Left lung (tissue), 4 donors: ENCODE measurements at regions not wholly inside any gene's neighbourhood (a gene's known extent, or its start where the extent isn't known, plus 50 kb on each side); places are given as distances from the start of the nearest gene placed in this dataset.
A peak's percentile ranks its signal among the peaks of the same experiment; 100 is the strongest.

ENCODE experiments used
- ATAC-seq: fragments of 200-7000 bp; cut with Tn5 transposase; one replicate; pipeline ENCODE4 v1.9.1; 2020; ENCODE audit warnings: moderate library complexity
- DNase-seq, 4 donors: peaks; one replicate each; pipeline ENCODE4 v3.0.0-alpha.2; 2013 to 2020
- H3K27ac ChIP-seq, 2 donors: fragments of 200-600 bp; sonication (generic) in 1 of 2; one replicate each; pipeline versions ENCODE4 v1.5.0 to v1.8.0; 2020 to 2021
- H3K27me3 ChIP-seq, 2 donors: fragments of 200-600 bp; sonication (generic) in 1 of 2; one replicate each; pipeline versions ENCODE4 v1.5.0 to v1.8.0; 2020 to 2021
- H3K36me3 ChIP-seq, 2 donors: fragments of 200-600 bp; sonication (generic) in 1 of 2; one replicate each; pipeline versions ENCODE4 v1.5.0 to v1.8.0; 2020 to 2021
- H3K4me1 ChIP-seq, 2 donors: fragments of 200-600 bp; one replicate each; pipeline ENCODE4 v1.8.0; 2021
- H3K4me3 ChIP-seq, 2 donors: fragments of 200-600 bp; sonication (generic) in 1 of 2; one replicate each; pipeline versions ENCODE4 v1.5.0 to v1.8.0; 2020 to 2021; ENCODE audit warnings: mild to moderate bottlenecking in 1 of 2
- H3K9me3 ChIP-seq, 2 donors: fragments of 200-600 bp; sonication (generic) in 1 of 2; one replicate each; pipeline versions ENCODE4 v1.5.0 to v1.8.0; 2020 to 2021
- CTCF ChIP-seq, 2 donors: fragments of 200-600 bp; sonication (generic) in 1 of 2; IDR thresholded peaks; one replicate each; pipeline versions ENCODE4 v1.5.0 to v1.8.0; 2021; ENCODE audit warnings: antibody characterized with exemption in 2 of 2
- intact Hi-C, 2 donors: fragments of 100-400 bp; cut with DNase I; formaldehyde crosslinking; loops; one replicate each; pipeline versions ENCODE4 v1.11.2 to v1.14.2; 2022
- donor health status: DM: no; HTN: yes; CAD: no.
- donor health status: DM: no; HTN: no; CAD: no.

GRCh38 chrX:104316739-104317138 is 62.0 kb upstream of the ESX1 start:
- Histone ChIP-seq H3K4me3 (no peak overlapping the region), H3K4me1 (no peaks in the 10 kb centered on the region), H3K27ac (no peak overlapping the region), H3K27me3 (peaks cover 0 to 5% of the 10 kb centered on the region in 2 donors), H3K36me3 (no peaks in the 10 kb centered on the region), H3K9me3 (no peaks in the 10 kb centered on the region)
- DNase-seq (no peak), ATAC-seq (no peak)
- TF ChIP-seq CTCF (IDR thresholded peaks at IDR 0.05), result no peak
- intact Hi-C loops, result no loop called here

DNA sequence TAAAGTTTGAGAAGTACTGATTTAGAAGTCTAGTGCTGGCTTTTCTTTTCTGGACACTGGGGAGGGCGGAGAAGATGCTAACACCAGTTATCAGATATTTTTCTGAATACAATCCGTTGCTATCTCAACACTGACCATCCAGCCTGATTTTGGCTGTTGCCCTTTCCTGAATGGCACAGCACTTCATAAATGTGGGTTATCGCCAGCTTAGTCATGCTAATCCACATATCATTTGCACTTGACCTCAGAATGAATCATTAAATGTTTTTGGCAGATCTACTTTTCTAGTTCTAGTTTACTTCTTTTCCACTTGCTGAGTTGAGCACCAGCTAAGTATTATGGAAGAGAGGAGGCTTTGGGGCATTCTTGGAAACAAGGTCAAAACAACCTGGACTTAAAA is 60.8 kb upstream of the ESX1 start:
- H3K27me3 ChIP-seq, result no peaks in the 10 kb centered on the region
- TF ChIP-seq CTCF (IDR thresholded peaks at IDR 0.05), result no peak
- no peak overlapping the region for H3K4me3 ChIP-seq
- intact Hi-C loops, result no loop called here
- no peaks in the 10 kb centered on the region for H3K36me3 ChIP-seq
- no peaks in the 10 kb centered on the region for H3K9me3 ChIP-seq
- ATAC-seq (peak; percentile 29), DNase-seq (no peak)
- H3K27ac ChIP-seq, result no peak overlapping the region
- H3K4me1 ChIP-seq, result no peaks in the 10 kb centered on the region

DNA sequence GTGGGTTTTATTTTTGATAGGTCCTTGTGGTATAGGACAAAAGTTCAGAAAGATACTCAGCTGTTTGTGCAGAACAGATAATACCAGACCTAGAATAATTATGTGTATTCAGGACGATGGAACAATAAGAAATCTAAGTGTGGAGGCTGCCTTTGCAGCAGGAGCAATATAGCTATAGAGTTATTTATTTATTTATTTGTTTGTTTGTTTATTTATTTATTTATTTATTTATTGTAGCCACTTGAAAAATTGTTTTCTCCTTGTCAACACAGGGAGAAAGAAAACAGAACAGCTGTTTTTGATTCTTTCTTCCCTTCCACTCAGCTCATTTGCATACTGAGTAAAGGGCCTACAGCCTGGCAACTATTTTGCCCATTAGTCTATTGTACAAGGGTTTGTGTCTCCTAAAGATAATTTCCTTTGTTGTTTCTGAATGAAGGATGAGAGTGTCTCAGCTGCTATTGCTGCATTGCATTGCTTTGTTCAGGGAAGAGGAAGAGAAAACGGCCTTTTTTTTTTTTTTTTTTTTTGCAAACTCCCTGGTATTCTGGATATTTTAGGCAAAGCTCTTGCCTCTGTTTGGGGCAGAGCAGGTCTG is 56.0 kb upstream of the ESX1 start:
- no peak for DNase-seq
- no peak overlapping the region for H3K27ac ChIP-seq
- no peaks in the 10 kb centered on the region for H3K4me1 ChIP-seq
- ATAC-seq, result no peak
- intact Hi-C loops, result no loop called here
- TF ChIP-seq CTCF (IDR thresholded peaks at IDR 0.05), result no peak
- H3K36me3 ChIP-seq, result no peaks in the 10 kb centered on the region
- H3K4me3 ChIP-seq, result no peak overlapping the region
- H3K9me3 ChIP-seq, result no peaks in the 10 kb centered on the region
- H3K27me3 ChIP-seq, result no peaks in the 10 kb centered on the region

GRCh38 chrX:104310090-104310489 is 55.4 kb upstream of the ESX1 start:
- ATAC-seq, result peak; percentile 51
- Histone ChIP-seq H3K9me3 (no peaks in the 10 kb centered on the region), H3K4me3 (no peak overlapping the region), H3K4me1 (no peaks in the 10 kb centered on the region), H3K27ac (no peak overlapping the region), H3K27me3 (no peaks in the 10 kb centered on the region), H3K36me3 (no peaks in the 10 kb centered on the region)
- no peak for TF ChIP-seq CTCF (IDR thresholded peaks at IDR 0.05)
- intact Hi-C loops, result no loop called here
- peak in 2 of 4 donors; percentile 7 to 12 for DNase-seq

GRCh38 chrX:104309169-104309568 is 54.4 kb upstream of the ESX1 start:
- ATAC-seq (no peak), DNase-seq (no peak)
- no peaks in the 10 kb centered on the region for H3K27me3 ChIP-seq
- H3K9me3 ChIP-seq, result no peaks in the 10 kb centered on the region
- no peak for TF ChIP-seq CTCF (IDR thresholded peaks at IDR 0.05)
- H3K36me3 ChIP-seq, result no peaks in the 10 kb centered on the region
- H3K27ac ChIP-seq, result no peak overlapping the region
- intact Hi-C loops, result no loop called here
- no peaks in the 10 kb centered on the region for H3K4me1 ChIP-seq
- no peak overlapping the region for H3K4me3 ChIP-seq
